ENCODE measurements at regions not wholly inside any gene's neighbourhood (a gene's known extent, or its start where the extent isn't known, plus 50 kb on each side); places are given as distances from the start of the nearest gene placed in this dataset.
"Not testable (repeated sequence)": the region's sequence is repeated elsewhere in the genome, so short reads cannot be mapped to it uniquely, and the experiment has no call there.

GRCh38 chr3:191662150-191662549, 201.2 kb downstream of the PYDC2 start:
- not testable (repeated sequence) for TF ChIP-seq CTCF (tag by site-specific recombination; IDR thresholded peaks at IDR 0.05); GLI2 (tag by site-specific recombination; IDR thresholded peaks at IDR 0.05; ENCODE audit: borderline replicate concordance, low read depth); BCL11A (tag by site-specific recombination; IDR thresholded peaks at IDR 0.05; ENCODE audit: low read depth); ZNF48 (tag by site-specific recombination; IDR thresholded peaks at IDR 0.05); YY1 (tag by site-specific recombination; IDR thresholded peaks at IDR 0.05); SETDB1 (IDR thresholded peaks at IDR 0.05; ENCODE audit: insufficient read length, low read length)

Measured in HEK293 (cell line).